ENCODE measurements at regions not wholly inside any gene's neighbourhood (a gene's known extent, or its start where the extent isn't known, plus 50 kb on each side); places are given as distances from the start of the nearest gene placed in this dataset.
"Not testable (repeated sequence)": the region's sequence is repeated elsewhere in the genome, so short reads cannot be mapped to it uniquely, and the experiment has no call there.

DNA sequence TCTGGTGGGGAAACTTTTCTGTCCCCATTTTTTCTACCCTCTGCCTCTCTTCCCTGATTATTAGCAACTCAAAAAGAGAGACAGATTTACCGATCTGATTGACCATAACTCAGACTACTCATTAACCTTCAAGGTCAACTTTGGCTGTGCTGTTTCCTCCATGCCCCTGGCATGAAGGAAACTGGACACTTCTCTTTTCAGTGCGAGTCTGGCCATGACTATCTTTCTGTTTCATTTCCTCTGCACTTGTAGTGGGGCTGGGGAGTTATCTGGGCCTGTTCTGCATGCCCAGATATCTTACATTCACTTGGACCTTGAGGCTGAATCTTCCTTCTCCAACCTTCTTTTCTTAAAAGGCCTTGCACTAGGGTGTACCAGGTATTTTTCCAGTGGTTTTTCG is 76.9 kb upstream of the SLCO2A1 start:
- TF ChIP-seq POLR2A (IDR thresholded peaks at IDR 0.05) (no peak), POLR2AphosphoS5 (IDR thresholded peaks at IDR 0.05) (no peak)
- TF ChIP-seq, protein P1, sequence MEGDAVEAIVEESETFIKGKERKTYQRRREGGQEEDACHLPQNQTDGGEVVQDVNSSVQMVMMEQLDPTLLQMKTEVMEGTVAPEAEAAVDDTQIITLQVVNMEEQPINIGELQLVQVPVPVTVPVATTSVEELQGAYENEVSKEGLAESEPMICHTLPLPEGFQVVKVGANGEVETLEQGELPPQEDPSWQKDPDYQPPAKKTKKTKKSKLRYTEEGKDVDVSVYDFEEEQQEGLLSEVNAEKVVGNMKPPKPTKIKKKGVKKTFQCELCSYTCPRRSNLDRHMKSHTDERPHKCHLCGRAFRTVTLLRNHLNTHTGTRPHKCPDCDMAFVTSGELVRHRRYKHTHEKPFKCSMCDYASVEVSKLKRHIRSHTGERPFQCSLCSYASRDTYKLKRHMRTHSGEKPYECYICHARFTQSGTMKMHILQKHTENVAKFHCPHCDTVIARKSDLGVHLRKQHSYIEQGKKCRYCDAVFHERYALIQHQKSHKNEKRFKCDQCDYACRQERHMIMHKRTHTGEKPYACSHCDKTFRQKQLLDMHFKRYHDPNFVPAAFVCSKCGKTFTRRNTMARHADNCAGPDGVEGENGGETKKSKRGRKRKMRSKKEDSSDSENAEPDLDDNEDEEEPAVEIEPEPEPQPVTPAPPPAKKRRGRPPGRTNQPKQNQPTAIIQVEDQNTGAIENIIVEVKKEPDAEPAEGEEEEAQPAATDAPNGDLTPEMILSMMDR (IDR thresholded peaks at IDR 0.05): no peak
- H3K36me3 ChIP-seq: no peaks in the 10 kb centered on the region
- intact Hi-C loops (cut with DNase I; ENCODE audit: low total_unique reads): loop anchor here (10.0 kb wide), 1 partner anchor 1598 kb away; no protein-coding TSS in a partner anchor
- DNase-seq (ENCODE audit: low spot score in 2 of 2): no peak
- H3K4me1 ChIP-seq: no peaks in the 10 kb centered on the region
- H3K27me3 ChIP-seq: no peaks in the 10 kb centered on the region
- no peak overlapping the region for H3K4me3 ChIP-seq
- peaks cover 4 to 7% of the 10 kb centered on the region in 2 donors for H3K9me3 ChIP-seq
- H3K27ac ChIP-seq: no peak overlapping the region

DNA sequence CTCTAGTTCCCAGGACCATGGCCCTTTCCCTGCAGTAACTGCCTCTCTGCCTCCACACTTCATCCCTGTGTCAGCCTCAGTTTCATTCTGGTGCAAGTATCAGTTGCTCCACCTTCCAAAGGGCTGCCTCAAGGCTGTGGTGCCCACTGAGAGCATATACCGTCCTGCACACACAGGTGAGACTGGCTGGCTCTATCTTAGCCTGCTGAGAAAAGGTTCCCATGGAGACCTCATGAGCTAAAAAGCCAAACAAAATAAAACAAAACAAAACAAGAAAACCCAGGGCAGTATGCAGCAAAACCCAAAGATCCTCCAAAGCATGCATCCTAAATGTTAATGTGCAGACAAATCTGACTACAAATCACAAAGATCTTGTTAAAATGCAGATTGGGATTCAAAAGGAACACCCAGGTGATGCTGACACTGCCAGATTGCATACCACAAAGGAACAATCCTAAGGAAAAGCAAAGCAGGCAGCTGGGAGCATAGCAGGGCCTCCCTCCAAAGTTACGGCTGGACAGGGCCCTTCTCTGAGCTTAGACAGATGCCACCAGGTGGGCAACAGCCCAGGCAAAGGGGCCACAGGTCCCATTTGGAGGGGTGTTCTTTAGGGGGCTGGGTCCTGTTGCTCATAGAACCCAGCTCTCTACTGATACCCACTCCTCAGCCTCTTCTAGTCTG is 76.3 kb upstream of the SLCO2A1 start:
- no peak overlapping the region for H3K4me3 ChIP-seq
- DNase-seq (ENCODE audit: low spot score in 2 of 2): no peak
- no peaks in the 10 kb centered on the region for H3K27me3 ChIP-seq
- peaks cover 4 to 11% of the 10 kb centered on the region in 2 donors for H3K9me3 ChIP-seq
- intact Hi-C loops (cut with DNase I; ENCODE audit: low total_unique reads): loop anchor here (10.0 kb wide), 1 partner anchor 1599 kb away; no protein-coding TSS in a partner anchor
- no peak overlapping the region for H3K27ac ChIP-seq
- H3K36me3 ChIP-seq: no peaks in the 10 kb centered on the region
- no peaks in the 10 kb centered on the region for H3K4me1 ChIP-seq
- TF ChIP-seq POLR2A (IDR thresholded peaks at IDR 0.05) (no peak), POLR2AphosphoS5 (IDR thresholded peaks at IDR 0.05) (no peak)
- TF ChIP-seq, protein P1 (IDR thresholded peaks at IDR 0.05): no peak

DNA sequence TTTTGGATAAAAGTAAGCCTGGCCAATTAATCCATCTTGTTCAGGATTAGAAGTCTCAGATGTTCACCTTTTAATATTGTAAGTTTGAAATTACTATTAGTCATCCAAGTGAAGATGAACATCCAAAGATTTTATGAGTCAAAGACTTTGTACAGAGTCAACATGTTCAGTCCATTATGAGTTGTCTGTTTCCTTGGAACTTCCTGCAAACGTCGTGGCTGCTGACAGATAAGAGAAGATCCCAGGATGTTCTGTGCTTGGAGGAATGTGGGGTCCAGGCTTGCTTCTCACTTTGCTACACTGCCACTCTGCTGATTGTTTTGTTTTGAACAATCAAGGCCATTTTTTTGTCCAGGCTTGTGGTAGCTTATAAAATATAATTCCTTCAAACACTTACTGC is 74.3 kb upstream of the SLCO2A1 start:
- no peak for DNase-seq (ENCODE audit: low spot score in 2 of 2)
- Histone ChIP-seq H3K4me3 (no peak overlapping the region), H3K9me3 (peaks cover 7 to 11% of the 10 kb centered on the region in 2 donors), H3K4me1 (no peaks in the 10 kb centered on the region), H3K27ac (no peak overlapping the region), H3K36me3 (no peaks in the 10 kb centered on the region), H3K27me3 (no peaks in the 10 kb centered on the region)
- TF ChIP-seq POLR2AphosphoS5 (IDR thresholded peaks at IDR 0.05): no peak
- no peak for TF ChIP-seq POLR2A (IDR thresholded peaks at IDR 0.05)
- TF ChIP-seq, protein P1 (IDR thresholded peaks at IDR 0.05): no peak
- intact Hi-C loops (cut with DNase I; ENCODE audit: low total_unique reads): loop anchor here (10.0 kb wide), 1 partner anchor 1601 kb away; no protein-coding TSS in a partner anchor

DNA sequence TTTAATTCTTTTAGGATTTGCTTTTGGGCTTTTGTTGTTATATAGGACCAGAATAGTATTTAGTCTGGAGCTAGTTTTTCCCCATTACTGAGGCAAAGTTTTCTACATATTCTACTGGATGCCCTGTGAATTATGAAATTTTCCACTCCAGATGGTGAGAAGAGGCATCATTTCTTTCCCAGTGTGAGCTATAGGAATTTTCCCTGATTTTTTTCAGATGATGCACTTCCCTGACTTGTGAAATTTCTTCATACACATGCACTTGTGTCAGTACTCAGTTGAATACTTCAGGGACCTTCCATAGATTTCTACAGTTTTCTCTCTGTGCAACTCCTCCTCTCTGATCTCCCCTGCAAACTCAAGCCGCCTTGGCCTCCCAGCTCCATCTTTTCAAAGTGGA is 73.7 kb upstream of the SLCO2A1 start:
- TF ChIP-seq, protein P1 (IDR thresholded peaks at IDR 0.05): no peak
- TF ChIP-seq POLR2A (IDR thresholded peaks at IDR 0.05) (no peak), POLR2AphosphoS5 (IDR thresholded peaks at IDR 0.05) (no peak)
- Histone ChIP-seq H3K4me3 (no peak overlapping the region), H3K36me3 (no peaks in the 10 kb centered on the region), H3K27ac (no peak overlapping the region), H3K27me3 (no peaks in the 10 kb centered on the region), H3K9me3 (peaks cover 7 to 11% of the 10 kb centered on the region in 2 donors), H3K4me1 (no peaks in the 10 kb centered on the region)
- DNase-seq (ENCODE audit: low spot score in 2 of 2): no peak
- intact Hi-C loops (cut with DNase I; ENCODE audit: low total_unique reads): loop anchor here (10.0 kb wide), 1 partner anchor 1601 kb away; no protein-coding TSS in a partner anchor

DNA sequence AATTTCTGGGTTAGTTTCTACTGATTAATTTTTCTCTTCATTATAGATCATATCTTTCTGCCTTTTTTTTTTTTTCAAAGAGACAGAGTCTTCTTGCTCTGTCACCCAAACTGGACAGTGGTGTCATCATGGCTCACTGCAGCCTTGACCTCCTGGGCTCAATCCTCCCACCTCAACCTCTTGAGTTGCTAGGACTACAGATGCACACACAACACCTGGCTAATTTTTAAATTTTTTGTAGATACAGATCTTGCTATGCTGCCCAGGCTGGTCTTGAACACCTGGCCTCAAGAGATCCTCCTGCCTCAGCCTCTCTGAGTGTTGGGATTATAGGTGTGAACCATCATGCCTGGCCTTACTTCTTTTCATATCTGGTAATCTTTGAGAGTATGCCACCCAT is 73.3 kb upstream of the SLCO2A1 start:
- DNase-seq (ENCODE audit: low spot score in 2 of 2): no peak
- H3K36me3 ChIP-seq: no peaks in the 10 kb centered on the region
- no peak overlapping the region for H3K27ac ChIP-seq
- intact Hi-C loops (cut with DNase I; ENCODE audit: low total_unique reads): loop anchor here (10.0 kb wide), 1 partner anchor 1602 kb away; no protein-coding TSS in a partner anchor
- peaks cover 7 to 11% of the 10 kb centered on the region in 2 donors for H3K9me3 ChIP-seq
- TF ChIP-seq POLR2AphosphoS5 (IDR thresholded peaks at IDR 0.05): no peak
- no peak for TF ChIP-seq POLR2A (IDR thresholded peaks at IDR 0.05)
- TF ChIP-seq, protein P1 (IDR thresholded peaks at IDR 0.05): no peak
- no peaks in the 10 kb centered on the region for H3K4me1 ChIP-seq
- H3K4me3 ChIP-seq: no peak overlapping the region
- H3K27me3 ChIP-seq: no peaks in the 10 kb centered on the region

DNA sequence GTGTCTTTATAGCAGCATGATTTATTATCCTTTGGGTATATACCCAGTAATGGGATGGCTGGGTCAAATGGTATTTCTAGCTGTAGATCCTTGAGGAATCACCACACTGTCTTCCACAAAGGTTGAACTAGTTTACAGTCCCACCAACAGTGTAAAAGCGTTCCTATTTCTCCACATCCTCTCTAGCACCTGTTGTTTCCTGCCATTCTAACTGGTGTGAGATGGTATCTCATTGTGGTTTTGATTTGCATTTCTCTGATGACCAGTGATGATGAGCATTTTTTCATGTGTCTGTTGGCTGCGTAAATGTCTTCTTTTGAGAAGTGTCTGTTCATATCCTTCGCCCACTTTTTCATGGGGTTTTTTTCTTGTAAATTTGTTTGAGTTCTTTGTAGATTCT is 66.5 kb upstream of the SLCO2A1 start:
- H3K4me3 ChIP-seq; H3K4me1 ChIP-seq; intact Hi-C loops (cut with DNase I; ENCODE audit: low total_unique reads); H3K36me3 ChIP-seq; H3K9me3 ChIP-seq; DNase-seq (ENCODE audit: low spot score in 2 of 2); H3K27ac ChIP-seq; H3K27me3 ChIP-seq: not testable (repeated sequence)

All from breast epithelium (tissue), 4 donors.